HepG2 (cell line): ENCODE measurements at regions not wholly inside any gene's neighbourhood (a gene's known extent, or its start where the extent isn't known, plus 50 kb on each side); places are given as distances from the start of the nearest gene placed in this dataset.

ENCODE experiments used
- ATAC-seq: fragments of 200-7000 bp; cut with Tn5 transposase; 3 replicates; pipeline ENCODE4 v1.9.1; 2020; ENCODE audit warnings: mild to moderate bottlenecking, moderate library complexity
- BruUV-seq: library from RNA; stranded (reverse); fragments of 400-500 nt; replicated peaks from 2 replicates; lab custom pipeline; 2021; lab: Mats Ljungman, UMichigan
- CTCF ChIA-PET: fragments of 300-600 bp; formaldehyde crosslinking; extraction: SDS; loops from one replicate; lab custom pipeline; 2021; ENCODE audit warnings: low total read pairs, inconsistent platforms, low intra/inter-chr PET ratio; lab: Yijun Ruan, JAX
- POLR2A ChIA-PET: fragments of 350-600 bp; sonication (Branson Sonifier 250); formaldehyde crosslinking; loops from one replicate; lab custom pipeline; 2020; ENCODE audit warnings: antibody characterized with exemption, inconsistent platforms; lab: Yijun Ruan, JAX
- DNase-seq: peaks from one replicate; pipeline ENCODE4 v3.0.0-alpha.2; 2015; ENCODE audit warnings: low spot score
- FAIRE-seq: peaks from 3 replicates; lab custom pipeline; 2011; peaks lifted over from hg19 to GRCh38; lab: Jason Lieb, UNC
- H2AFZ ChIP-seq: one replicate; pipeline ENCODE4 v1.6.1; 2011; ENCODE audit warnings: low read length, inconsistent platforms
- H3K27ac ChIP-seq: fragments of 300-600 bp; 3 replicates; pipeline ENCODE4 v1.8.0; 2011; ENCODE audit warnings: mixed run types, mild to moderate bottlenecking, mixed read lengths, low read length, inconsistent platforms; ENCODE audit not compliant: insufficient read depth; ENCODE audit errors: extremely low read length
- H3K27me3 ChIP-seq, 2 experiments: fragments of 200-600 bp in 1 of 2; 2 replicates in 1 of 2; 3 replicates in 1 of 2; pipeline versions ENCODE4 v1.6.0 to v1.8.0; 2011; ENCODE audit warnings: low read length in 2 of 2, mild to moderate bottlenecking in 2 of 2, moderate library complexity in 2 of 2, inconsistent platforms in 1 of 2; ENCODE audit not compliant: insufficient read depth in 2 of 2, control insufficient read depth in 1 of 2
- H3K36me3 ChIP-seq, 2 experiments: fragments of 200-600 bp in 1 of 2; replicated peaks in 1 of 2; 2 replicates in 1 of 2; 3 replicates in 1 of 2; pipeline versions ENCODE4 v1.5.1 to v1.8.0; 2011; ENCODE audit warnings: low read length in 2 of 2, inconsistent platforms in 1 of 2; ENCODE audit not compliant: insufficient read depth in 2 of 2, control insufficient read depth in 1 of 2
- H3K4me1 ChIP-seq: 2 replicates; pipeline ENCODE4 v1.5.1; 2012; ENCODE audit warnings: low read length, inconsistent platforms; ENCODE audit not compliant: insufficient read depth
- H3K4me2 ChIP-seq: 2 replicates; pipeline ENCODE4 v1.6.0; 2011; ENCODE audit warnings: low read depth, low read length, inconsistent platforms
- H3K4me3 ChIP-seq, 3 experiments: fragments of 200-600 bp in 1 of 3; sonication (generic), shearing (Covaris generic) in 1 of 3; replicated peaks in 1 of 3; 2 replicates each; pipeline ENCODE4 v1.5.1; 2011 to 2016; ENCODE audit warnings: low read length in 3 of 3, inconsistent platforms in 2 of 3, low read depth in 2 of 3, mild to moderate bottlenecking in 2 of 3, control low read depth in 1 of 3, mixed read lengths in 1 of 3; ENCODE audit not compliant: insufficient read depth in 1 of 3
- H3K79me2 ChIP-seq: one replicate; pipeline ENCODE4 v1.6.1; 2011; ENCODE audit warnings: low read length, inconsistent platforms; ENCODE audit not compliant: insufficient read depth
- H3K9ac ChIP-seq: 2 replicates; pipeline ENCODE4 v1.6.0; 2011; ENCODE audit warnings: mild to moderate bottlenecking, low read depth, low read length, inconsistent platforms; ENCODE audit not compliant: insufficient read depth
- H3K9me3 ChIP-seq: 2 replicates; pipeline ENCODE4 v1.5.1; 2012; ENCODE audit warnings: mild to moderate bottlenecking, low read length
- H4K20me1 ChIP-seq: 2 replicates; pipeline ENCODE4 v1.6.0; 2011; ENCODE audit warnings: inconsistent platforms, mild to moderate bottlenecking, low read length, moderate library complexity; ENCODE audit not compliant: insufficient read depth
- AGO1 ChIP-seq: fragments of 200-400 bp; formaldehyde crosslinking; IDR thresholded peaks from 2 replicates; pipeline ENCODE4 v1.6.1; 2017; ENCODE audit warnings: mild to moderate bottlenecking, low read depth, low read length, moderate library complexity; ENCODE audit not compliant: poor library complexity, severe bottlenecking
- NPAS2 ChIP-seq: sonication (generic); formaldehyde crosslinking; IDR thresholded peaks from 2 replicates; pipeline ENCODE4 v1.8.0; 2022; ENCODE audit warnings: mild to moderate bottlenecking, missing genetic modification reagents, borderline replicate concordance
- SP1 ChIP-seq, 2 experiments: fragments of 450-650 bp in 1 of 2; sonication (generic) in 1 of 2; formaldehyde crosslinking in 1 of 2; IDR thresholded peaks; 2 replicates each; pipeline versions ENCODE4 v1.4.0 to v1.6.1; 2016 to 2020; ENCODE audit warnings: missing genetic modification reagents in 1 of 2
- SUZ12 ChIP-seq: fragments of 150-350 bp; IDR thresholded peaks from 2 replicates; pipeline ENCODE4 v1.6.1; 2014; ENCODE audit warnings: low read depth, low read length
- WGBS: methylation state at CpG from one replicate; pipeline ENCODE4 v1.1.6; 2017; ENCODE audit warnings: low lambda C conversion rate; 5-methylcytosine and 5-hydroxymethylcytosine counted together
- in situ Hi-C: cut with HindIII; loops from 2 replicates; pipeline ENCODE4 v1.10.0; 2017; ENCODE audit warnings: low pct_unique_long_range_greater_than_20kb; ENCODE audit not compliant: extremely low pct_ligation_motif_present
- intact Hi-C: fragments of 100-400 bp; cut with micrococcal nuclease; formaldehyde crosslinking; loops from one replicate; pipeline ENCODE4 v1.10.0; 2022; ENCODE audit not compliant: unreplicated experiment
- TF ChIP-seq, protein P1 (sequence below): IDR thresholded peaks from 2 replicates; pipeline ENCODE4 v1.6.1; 2018; ENCODE audit warnings: missing genetic modification reagents
- TF ChIP-seq, protein P2 (sequence below): sonication (generic); formaldehyde crosslinking; IDR thresholded peaks from 2 replicates; pipeline ENCODE4 v1.5.1; 2020; ENCODE audit warnings: mild to moderate bottlenecking, missing genetic modification reagents

DNA sequence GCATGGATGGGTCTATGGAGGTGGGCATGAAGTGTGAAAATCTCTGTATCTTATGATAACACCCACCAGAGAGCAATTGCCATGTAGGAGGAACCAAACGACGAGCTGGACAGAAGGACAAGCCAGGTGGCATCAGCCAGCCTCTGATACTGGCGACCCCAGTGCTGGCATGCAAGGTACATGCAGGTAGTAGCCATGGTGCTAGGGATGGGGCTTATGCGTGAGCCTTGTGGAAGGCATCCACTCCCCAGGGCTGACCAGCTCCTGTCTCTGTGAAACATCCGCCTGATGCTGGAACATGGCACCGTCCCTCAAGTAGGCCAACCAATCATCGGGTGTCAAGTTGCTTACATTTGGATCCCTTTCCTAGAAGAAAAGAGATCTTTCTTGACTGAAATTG is 412.9 kb downstream of the GADD45G start:
- no peak overlapping the region for H3K4me2 ChIP-seq
- no peak overlapping the region for H3K27ac ChIP-seq
- BruUV-seq = no TSS peak
- FAIRE-seq (no peak), ATAC-seq (no peak), DNase-seq (no peak)
- no peak overlapping the region for H2AFZ ChIP-seq
- H3K27me3 ChIP-seq = no peaks in the 10 kb centered on the region
- no peaks in the 10 kb centered on the region for H3K79me2 ChIP-seq
- no peaks in the 10 kb centered on the region for H4K20me1 ChIP-seq
- POLR2A ChIA-PET = no interaction called here
- no peaks in the 10 kb centered on the region for H3K9me3 ChIP-seq
- no peak for TF ChIP-seq SUZ12
- TF ChIP-seq, protein P1, sequence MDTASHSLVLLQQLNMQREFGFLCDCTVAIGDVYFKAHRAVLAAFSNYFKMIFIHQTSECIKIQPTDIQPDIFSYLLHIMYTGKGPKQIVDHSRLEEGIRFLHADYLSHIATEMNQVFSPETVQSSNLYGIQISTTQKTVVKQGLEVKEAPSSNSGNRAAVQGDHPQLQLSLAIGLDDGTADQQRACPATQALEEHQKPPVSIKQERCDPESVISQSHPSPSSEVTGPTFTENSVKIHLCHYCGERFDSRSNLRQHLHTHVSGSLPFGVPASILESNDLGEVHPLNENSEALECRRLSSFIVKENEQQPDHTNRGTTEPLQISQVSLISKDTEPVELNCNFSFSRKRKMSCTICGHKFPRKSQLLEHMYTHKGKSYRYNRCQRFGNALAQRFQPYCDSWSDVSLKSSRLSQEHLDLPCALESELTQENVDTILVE (CRISPR knock-in tag) = no peak
- no peak for TF ChIP-seq NPAS2 (CRISPR knock-in tag)
- TF ChIP-seq AGO1 = no peak
- TF ChIP-seq SP1 (IDR thresholded peaks at IDR 0.05) = no peak
- no peak for TF ChIP-seq SP1 (CRISPR knock-in tag; IDR thresholded peaks at IDR 0.05)
- TF ChIP-seq, protein P2, sequence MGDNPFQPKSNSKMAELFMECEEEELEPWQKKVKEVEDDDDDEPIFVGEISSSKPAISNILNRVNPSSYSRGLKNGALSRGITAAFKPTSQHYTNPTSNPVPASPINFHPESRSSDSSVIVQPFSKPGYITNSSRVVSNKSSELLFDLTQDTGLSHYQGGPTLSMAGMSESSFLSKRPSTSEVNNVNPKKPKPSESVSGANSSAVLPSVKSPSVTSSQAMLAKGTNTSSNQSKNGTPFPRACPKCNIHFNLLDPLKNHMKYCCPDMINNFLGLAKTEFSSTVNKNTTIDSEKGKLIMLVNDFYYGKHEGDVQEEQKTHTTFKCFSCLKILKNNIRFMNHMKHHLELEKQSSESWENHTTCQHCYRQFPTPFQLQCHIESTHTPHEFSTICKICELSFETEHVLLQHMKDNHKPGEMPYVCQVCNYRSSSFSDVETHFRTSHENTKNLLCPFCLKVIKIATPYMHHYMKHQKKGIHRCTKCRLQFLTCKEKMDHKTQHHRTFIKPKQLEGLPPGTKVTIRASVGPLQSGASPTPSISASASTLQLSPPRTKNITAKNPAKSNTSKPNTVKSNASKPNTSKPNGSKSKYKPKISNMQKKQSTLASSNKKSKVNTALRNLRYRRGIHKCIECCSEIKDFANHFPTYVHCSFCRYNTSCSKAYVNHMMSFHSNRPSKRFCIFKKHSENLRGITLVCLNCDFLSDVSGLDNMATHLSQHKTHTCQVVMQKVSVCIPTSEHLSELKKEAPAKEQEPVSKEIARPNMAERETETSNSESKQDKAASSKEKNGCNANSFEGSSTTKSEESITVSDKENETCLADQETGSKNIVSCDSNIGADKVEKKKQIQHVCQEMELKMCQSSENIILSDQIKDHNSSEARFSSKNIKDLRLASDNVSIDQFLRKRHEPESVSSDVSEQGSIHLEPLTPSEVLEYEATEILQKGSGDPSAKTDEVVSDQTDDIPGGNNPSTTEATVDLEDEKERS (CRISPR knock-in tag) = no peak
- H3K4me1 ChIP-seq = no peaks in the 10 kb centered on the region
- no peak overlapping the region for H3K9ac ChIP-seq
- in situ Hi-C loops (no loop called here), intact Hi-C loops (no loop called here)
- no peaks in the 10 kb centered on the region for H3K36me3 ChIP-seq
- H3K4me3 ChIP-seq = no peak overlapping the region
- WGBS = 53% methylated on average over 5 of the region's 7 CpGs
- CTCF ChIA-PET = no interaction called here
